ENCODE measurements at regions not wholly inside any gene's neighbourhood (a gene's known extent, or its start where the extent isn't known, plus 50 kb on each side); places are given as distances from the start of the nearest gene placed in this dataset.
A peak's percentile ranks its signal among the peaks of the same experiment; 100 is the strongest.

GRCh38 chr14:55500219-55500701 is 59.8 kb upstream of the TBPL2 start:
- intact Hi-C loops (cut with DNase I; ENCODE audit: low total_unique reads), result no loop called here
- TF ChIP-seq, protein P1, sequence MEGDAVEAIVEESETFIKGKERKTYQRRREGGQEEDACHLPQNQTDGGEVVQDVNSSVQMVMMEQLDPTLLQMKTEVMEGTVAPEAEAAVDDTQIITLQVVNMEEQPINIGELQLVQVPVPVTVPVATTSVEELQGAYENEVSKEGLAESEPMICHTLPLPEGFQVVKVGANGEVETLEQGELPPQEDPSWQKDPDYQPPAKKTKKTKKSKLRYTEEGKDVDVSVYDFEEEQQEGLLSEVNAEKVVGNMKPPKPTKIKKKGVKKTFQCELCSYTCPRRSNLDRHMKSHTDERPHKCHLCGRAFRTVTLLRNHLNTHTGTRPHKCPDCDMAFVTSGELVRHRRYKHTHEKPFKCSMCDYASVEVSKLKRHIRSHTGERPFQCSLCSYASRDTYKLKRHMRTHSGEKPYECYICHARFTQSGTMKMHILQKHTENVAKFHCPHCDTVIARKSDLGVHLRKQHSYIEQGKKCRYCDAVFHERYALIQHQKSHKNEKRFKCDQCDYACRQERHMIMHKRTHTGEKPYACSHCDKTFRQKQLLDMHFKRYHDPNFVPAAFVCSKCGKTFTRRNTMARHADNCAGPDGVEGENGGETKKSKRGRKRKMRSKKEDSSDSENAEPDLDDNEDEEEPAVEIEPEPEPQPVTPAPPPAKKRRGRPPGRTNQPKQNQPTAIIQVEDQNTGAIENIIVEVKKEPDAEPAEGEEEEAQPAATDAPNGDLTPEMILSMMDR (IDR thresholded peaks at IDR 0.05), result no peak
- no peak for TF ChIP-seq POLR2A (IDR thresholded peaks at IDR 0.05)
- H3K4me1 ChIP-seq, result peaks cover 15% of the 10 kb centered on the region
- WGBS, 2 donors, result 61 to 72% methylated on average over 10 to 11 of the region's 11 CpGs
- no peaks in the 10 kb centered on the region for H3K36me3 ChIP-seq (ENCODE audit: low read depth, missing control alignments)
- DNase-seq, result no peak
- H3K4me3 ChIP-seq, result no peak overlapping the region
- H3K27ac ChIP-seq, result no peak overlapping the region
- H3K27me3 ChIP-seq, result no peaks in the 10 kb centered on the region
- no peaks in the 10 kb centered on the region for H3K9me3 ChIP-seq

DNA sequence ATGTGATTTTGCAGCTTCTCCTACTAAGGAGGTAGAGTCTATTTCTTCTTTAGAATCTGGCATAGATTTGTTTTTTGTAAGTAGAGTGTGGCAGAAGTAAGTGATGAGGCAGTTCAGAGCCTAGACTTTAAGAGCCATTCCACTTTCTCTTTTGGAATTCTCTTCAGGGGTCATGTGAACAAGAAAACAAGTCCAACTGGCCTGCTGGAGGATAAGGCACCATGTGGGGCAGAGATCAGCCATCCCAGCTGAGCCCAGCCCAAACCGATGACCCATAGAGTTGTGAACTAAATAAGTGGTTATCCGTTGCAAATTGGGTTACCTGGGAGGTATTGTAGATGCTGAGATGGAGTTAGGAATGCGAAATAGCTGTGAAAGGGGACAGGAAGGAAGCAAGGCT is 60.3 kb upstream of the TBPL2 start:
- Histone ChIP-seq H3K36me3 (ENCODE audit: low read depth, missing control alignments) (no peaks in the 10 kb centered on the region), H3K9me3 (no peaks in the 10 kb centered on the region), H3K27me3 (no peaks in the 10 kb centered on the region), H3K4me3 (no peak overlapping the region), H3K4me1 (peaks cover 15% of the 10 kb centered on the region), H3K27ac (no peak overlapping the region)
- WGBS, 2 donors, result 87 to 88% methylated on average over 3 of the region's 3 CpGs
- DNase-seq, result no peak
- intact Hi-C loops (cut with DNase I; ENCODE audit: low total_unique reads), result no loop called here
- TF ChIP-seq, protein P1 (IDR thresholded peaks at IDR 0.05), result no peak
- no peak for TF ChIP-seq POLR2A (IDR thresholded peaks at IDR 0.05)

- no peaks in the 10 kb centered on the region for H3K9me3 ChIP-seq
- intact Hi-C loops (cut with DNase I; ENCODE audit: low total_unique reads), result no loop called here
- 52 to 56% methylated on average over 3 of the region's 3 CpGs for WGBS, 2 donors
- DNase-seq, result no peak
- TF ChIP-seq POLR2A (IDR thresholded peaks at IDR 0.05), result no peak
- TF ChIP-seq, protein P1 (IDR thresholded peaks at IDR 0.05), result no peak
- H3K27ac ChIP-seq, result peak overlapping the region in 1 of 2 donors; percentile 45
- H3K4me3 ChIP-seq, result no peak overlapping the region
- no peaks in the 10 kb centered on the region for H3K27me3 ChIP-seq
- H3K4me1 ChIP-seq, result peaks cover 15% of the 10 kb centered on the region
- H3K36me3 ChIP-seq (ENCODE audit: low read depth, missing control alignments), result no peaks in the 10 kb centered on the region
These were observed 62.4 kb upstream of the TBPL2 start for GRCh38 chr14:55502746-55503284.

- Histone ChIP-seq H3K4me1 (peaks cover 15% of the 10 kb centered on the region), H3K27ac (no peak overlapping the region), H3K4me3 (no peak overlapping the region), H3K9me3 (no peaks in the 10 kb centered on the region), H3K36me3 (ENCODE audit: low read depth, missing control alignments) (no peaks in the 10 kb centered on the region), H3K27me3 (no peaks in the 10 kb centered on the region)
- no peak for DNase-seq
- 79 to 90% methylated on average over 4 of the region's 4 CpGs for WGBS, 2 donors
- TF ChIP-seq POLR2A (IDR thresholded peaks at IDR 0.05), result no peak
- TF ChIP-seq, protein P1 (IDR thresholded peaks at IDR 0.05), result no peak
- intact Hi-C loops (cut with DNase I; ENCODE audit: low total_unique reads), result no loop called here
These were observed 65.4 kb upstream of the TBPL2 start for GRCh38 chr14:55505846-55506245.

GRCh38 chr14:55508676-55509075 is 68.3 kb upstream of the TBPL2 start:
- intact Hi-C loops (cut with DNase I; ENCODE audit: low total_unique reads), result no loop called here
- Histone ChIP-seq H3K36me3 (ENCODE audit: low read depth, missing control alignments) (no peaks in the 10 kb centered on the region), H3K4me3 (no peak overlapping the region), H3K27ac (no peak overlapping the region), H3K27me3 (no peaks in the 10 kb centered on the region), H3K9me3 (no peaks in the 10 kb centered on the region), H3K4me1 (peaks cover 9% of the 10 kb centered on the region)
- TF ChIP-seq, protein P1 (IDR thresholded peaks at IDR 0.05), result no peak
- TF ChIP-seq POLR2A (IDR thresholded peaks at IDR 0.05), result no peak
- 92 to 97% methylated on average over 1 of the region's 1 CpG for WGBS, 2 donors
- DNase-seq, result no peak
